Stimulated activated CD4-positive, alpha-beta T cell treated with anti-CD3 and anti-CD28 coated beads, Interleukin-12 subunit alpha, Interleukin-12 subunit beta, amount 100 ng/mL, for 48 hours (primary cell): ENCODE measurements at regions not wholly inside any gene's neighbourhood (a gene's known extent, or its start where the extent isn't known, plus 50 kb on each side); places are given as distances from the start of the nearest gene placed in this dataset.

Source experiments
- DNase-seq, 3 donors: peaks; one replicate each; pipeline ENCODE4 v3.0.0-alpha.2; 2020; ENCODE audit warnings: low read depth in 2 of 3, low spot score in 1 of 3

- no peak for DNase-seq
These were observed 64.8 kb upstream of the KSR1 start for GRCh38 chr17:27391427-27391826.

GRCh38 chr17:27396045-27396444 is 60.2 kb upstream of the KSR1 start:
- no peak for DNase-seq

- no peak for DNase-seq
These were observed 59.3 kb upstream of the KSR1 start for GRCh38 chr17:27396941-27397340.

GRCh38 chr17:27398691-27399090 is 57.6 kb upstream of the KSR1 start:
- DNase-seq: no peak

GRCh38 chr17:27400991-27401390 is 55.3 kb upstream of the KSR1 start:
- DNase-seq: no peak

GRCh38 chr17:27402943-27403342 is 53.3 kb upstream of the KSR1 start:
- DNase-seq: no peak

- DNase-seq: no peak
These were observed 52.7 kb upstream of the KSR1 start for GRCh38 chr17:27403480-27404005.

- DNase-seq: no peak
These were observed 51.6 kb upstream of the KSR1 start for GRCh38 chr17:27404676-27405075.
